ENCODE measurements at regions not wholly inside any gene's neighbourhood (a gene's known extent, or its start where the extent isn't known, plus 50 kb on each side); places are given as distances from the start of the nearest gene placed in this dataset.

GRCh38 chr4:122212880-122213279 lies 60.7 kb downstream of the BLTP1 start:
- no peaks in the 10 kb centered on the region for H3K27me3 Mint-ChIP-seq (ENCODE audit: low read depth in 3 of 3)
- no peaks in the 10 kb centered on the region for H3K9me3 Mint-ChIP-seq
- Histone ChIP-seq H3K9me3 (replicated peaks in 1 of 2; ENCODE audit: control insufficient read depth in 1 of 2, insufficient read depth in 1 of 2, low read length in 2 of 2) (no peaks in the 10 kb centered on the region), H3K4me3 (replicated peaks in 1 of 3; ENCODE audit: low read depth in 2 of 3, low read length in 3 of 3) (no peak overlapping the region), H3K9ac (ENCODE audit: insufficient read depth, low read length, poor library complexity, severe bottlenecking) (no peak overlapping the region), H2AFZ (ENCODE audit: insufficient read depth, low read depth, low read length, poor library complexity, severe bottlenecking) (peak overlapping the region; percentile 41), H3K27ac (ENCODE audit: low read depth in 1 of 2, low read length in 2 of 2) (peak overlapping the region in 1 of 2 donors; percentile 61), H4K20me1 (ENCODE audit: insufficient read depth, low read length) (no peaks in the 10 kb centered on the region), H3K4me1 (ENCODE audit: control insufficient read depth in 1 of 2, insufficient read depth in 2 of 2, low read length in 2 of 2) (peaks cover 3 to 6% of the 10 kb centered on the region in 2 donors), H3K27me3 (ENCODE audit: control insufficient read depth in 2 of 2, insufficient read depth in 2 of 2, low read length in 2 of 2) (no peaks in the 10 kb centered on the region), H3K79me2 (ENCODE audit: insufficient read depth, low read length) (no peaks in the 10 kb centered on the region), H3K4me2 (replicated peaks; ENCODE audit: extremely low read depth, low read length, poor library complexity, severe bottlenecking) (peak overlapping the region; percentile 3), H3K36me3 (replicated peaks in 1 of 2; ENCODE audit: control insufficient read depth in 1 of 2, insufficient read depth in 2 of 2, low read length in 2 of 2) (peaks cover 50 to 61% of the 10 kb centered on the region in 2 donors)
- H3K4me3 Mint-ChIP-seq, result no peak overlapping the region
- peak; percentile 9 to 34 (median 27) for DNase-seq
- intact Hi-C loops (cut with micrococcal nuclease), result no loop called here
- no peak for TF ChIP-seq CTCF (IDR thresholded peaks at IDR 0.05)
- peaks cover 50 to 52% of the 10 kb centered on the region in 2 donors for H3K36me3 Mint-ChIP-seq
- H3K4me1 Mint-ChIP-seq, result peaks cover 3% of the 10 kb centered on the region
- peak overlapping the region in 3 of 7 donors; percentile 24 to 82 (median 73) for H3K27ac Mint-ChIP-seq
- 20% methylated on average over 1 of the region's 3 CpGs for WGBS (ENCODE audit: insufficient coverage)

- DNase-seq, result no peak
- peaks cover 48 to 52% of the 10 kb centered on the region in 2 donors for H3K36me3 Mint-ChIP-seq
These were observed 66.6 kb downstream of the BLTP1 start for GRCh38 chr4:122218762-122219161.

More at GRCh38 chr4:122218762-122219161, 66.6 kb downstream of the BLTP1 start:
- no peaks in the 10 kb centered on the region for H3K4me1 ChIP-seq (ENCODE audit: control insufficient read depth in 1 of 2, insufficient read depth in 2 of 2, low read length in 2 of 2)
- peak; percentile 11 for TF ChIP-seq CTCF (IDR thresholded peaks at IDR 0.05)
- no peak overlapping the region for H3K9ac ChIP-seq (ENCODE audit: insufficient read depth, low read length, poor library complexity, severe bottlenecking)
- no peak overlapping the region for H3K4me2 ChIP-seq (replicated peaks; ENCODE audit: extremely low read depth, low read length, poor library complexity, severe bottlenecking)
- intact Hi-C loops (cut with micrococcal nuclease), result no loop called here
- H4K20me1 ChIP-seq (ENCODE audit: insufficient read depth, low read length), result no peaks in the 10 kb centered on the region
- Mint-ChIP-seq H3K27ac (no peak overlapping the region), H3K27me3 (ENCODE audit: low read depth in 3 of 3) (no peaks in the 10 kb centered on the region), H3K4me1 (no peaks in the 10 kb centered on the region), H3K9me3 (no peaks in the 10 kb centered on the region), H3K4me3 (no peak overlapping the region)
- H3K36me3 ChIP-seq (replicated peaks in 1 of 2; ENCODE audit: control insufficient read depth in 1 of 2, insufficient read depth in 2 of 2, low read length in 2 of 2), result peaks cover 48 to 69% of the 10 kb centered on the region in 2 donors
- H3K4me3 ChIP-seq (replicated peaks in 1 of 3; ENCODE audit: low read depth in 2 of 3, low read length in 3 of 3), result no peak overlapping the region
- 67% methylated on average over 1 of the region's 1 CpG for WGBS (ENCODE audit: insufficient coverage)
- no peaks in the 10 kb centered on the region for H3K9me3 ChIP-seq (replicated peaks in 1 of 2; ENCODE audit: control insufficient read depth in 1 of 2, insufficient read depth in 1 of 2, low read length in 2 of 2)
- no peak overlapping the region for H3K27ac ChIP-seq (ENCODE audit: low read depth in 1 of 2, low read length in 2 of 2)
- H3K27me3 ChIP-seq (ENCODE audit: control insufficient read depth in 2 of 2, insufficient read depth in 2 of 2, low read length in 2 of 2), result no peaks in the 10 kb centered on the region
- H3K79me2 ChIP-seq (ENCODE audit: insufficient read depth, low read length), result no peaks in the 10 kb centered on the region
- no peak overlapping the region for H2AFZ ChIP-seq (ENCODE audit: insufficient read depth, low read depth, low read length, poor library complexity, severe bottlenecking)

Measured in CD14-positive monocyte (primary cell).